AG09309 (cell line): ENCODE measurements at regions not wholly inside any gene's neighbourhood (a gene's known extent, or its start where the extent isn't known, plus 50 kb on each side); places are given as distances from the start of the nearest gene placed in this dataset.

Experiments
- DNase-seq: peaks from one replicate; pipeline ENCODE4 v3.0.0-alpha.2; 2010; ENCODE audit warnings: low read depth
- H3K4me3 ChIP-seq: 2 replicates; pipeline ENCODE4 v1.5.1; 2011; ENCODE audit warnings: mild to moderate bottlenecking, low read depth, low read length, moderate library complexity; ENCODE audit not compliant: control insufficient read depth
- CTCF ChIP-seq: IDR thresholded peaks from 2 replicates; pipeline ENCODE4 v1.5.1; 2011; ENCODE audit warnings: mild to moderate bottlenecking, low read depth, low read length, inconsistent platforms; ENCODE audit not compliant: insufficient read depth, control insufficient read depth; ENCODE audit errors: missing control alignments

DNA sequence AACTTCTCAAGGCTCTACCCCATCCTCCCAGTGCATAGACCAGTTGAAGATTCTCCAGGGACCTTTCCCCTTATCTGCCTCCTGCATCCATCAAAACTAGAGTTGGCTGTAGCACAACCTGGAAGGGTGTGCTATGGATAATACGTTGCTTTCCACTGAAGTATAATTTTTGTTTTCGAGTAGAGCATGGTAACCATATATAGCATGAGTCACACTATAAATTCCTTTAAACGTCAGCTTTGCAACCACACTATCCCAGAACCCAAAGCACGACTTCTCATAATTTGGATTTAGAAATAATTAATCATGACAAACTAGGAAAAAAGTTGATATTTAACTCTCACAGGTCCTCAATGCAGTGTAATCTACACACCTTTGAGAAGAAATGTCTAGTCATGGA lies 138.3 kb upstream of the NBEA start:
- no peak for TF ChIP-seq CTCF
- no peak overlapping the region for H3K4me3 ChIP-seq
- no peak for DNase-seq

DNA sequence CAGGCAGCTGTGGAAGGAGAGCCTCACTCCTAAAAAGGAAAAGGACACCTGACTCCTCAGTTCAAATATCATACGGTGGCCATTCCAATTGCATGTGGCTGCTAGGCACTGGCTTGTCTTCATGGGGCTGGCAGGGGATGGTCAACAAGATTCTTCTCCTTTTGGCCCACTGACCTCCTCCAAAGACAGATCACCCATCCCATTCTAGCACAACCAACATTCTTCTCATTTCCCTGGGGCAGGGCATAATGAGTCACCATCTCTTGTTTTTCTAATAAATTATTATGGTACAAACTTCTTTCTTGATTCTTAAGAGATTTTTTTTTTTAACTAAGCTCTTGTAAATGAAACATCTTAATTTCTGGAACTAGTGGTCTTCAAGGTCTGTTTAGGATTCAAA lies 136.7 kb upstream of the NBEA start:
- DNase-seq: no peak

DNA sequence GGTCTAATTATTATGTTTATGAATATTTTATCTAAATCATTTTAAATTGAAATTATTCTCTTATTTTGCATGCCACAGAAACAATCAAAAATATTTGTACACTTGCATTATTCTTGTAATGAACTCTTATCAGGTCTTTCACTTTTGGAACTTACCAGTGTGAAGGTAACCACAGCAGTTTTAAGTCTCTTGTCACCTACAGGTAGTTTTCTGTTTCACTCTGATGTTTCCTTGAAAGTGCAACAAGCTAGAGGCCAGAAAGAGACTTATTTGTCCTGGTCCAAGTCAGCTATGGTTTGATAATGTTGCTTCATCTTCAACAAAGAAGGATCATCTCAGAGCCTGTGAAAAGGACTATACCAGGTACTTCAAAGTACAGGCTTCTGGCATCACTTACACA lies 133.4 kb upstream of the NBEA start:
- no peak overlapping the region for H3K4me3 ChIP-seq
- no peak for TF ChIP-seq CTCF
- DNase-seq: no peak

More for the DNA sequence above, 136.7 kb upstream of the NBEA start:
- no peak overlapping the region for H3K4me3 ChIP-seq
- no peak for TF ChIP-seq CTCF

DNA sequence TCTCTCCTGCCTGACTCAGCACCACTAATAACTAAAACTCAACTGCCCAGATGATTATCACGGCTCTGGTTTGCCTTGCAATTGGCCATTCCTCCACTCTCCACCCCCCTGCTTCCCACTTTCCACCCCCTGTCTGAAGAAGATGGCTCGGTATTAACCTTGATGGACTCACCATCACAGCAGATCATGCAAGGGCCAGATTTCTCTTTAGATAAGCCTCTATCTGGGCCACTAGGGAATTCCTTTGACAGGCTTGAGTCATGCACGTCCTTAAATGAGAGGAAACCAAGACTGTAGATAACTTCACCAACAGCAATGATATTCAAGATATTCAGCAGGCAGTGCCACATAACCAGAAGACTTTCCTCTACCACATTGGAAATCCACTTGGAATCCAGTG lies 131.1 kb upstream of the NBEA start:
- no peak overlapping the region for H3K4me3 ChIP-seq
- TF ChIP-seq CTCF: no peak
- no peak for DNase-seq

DNA sequence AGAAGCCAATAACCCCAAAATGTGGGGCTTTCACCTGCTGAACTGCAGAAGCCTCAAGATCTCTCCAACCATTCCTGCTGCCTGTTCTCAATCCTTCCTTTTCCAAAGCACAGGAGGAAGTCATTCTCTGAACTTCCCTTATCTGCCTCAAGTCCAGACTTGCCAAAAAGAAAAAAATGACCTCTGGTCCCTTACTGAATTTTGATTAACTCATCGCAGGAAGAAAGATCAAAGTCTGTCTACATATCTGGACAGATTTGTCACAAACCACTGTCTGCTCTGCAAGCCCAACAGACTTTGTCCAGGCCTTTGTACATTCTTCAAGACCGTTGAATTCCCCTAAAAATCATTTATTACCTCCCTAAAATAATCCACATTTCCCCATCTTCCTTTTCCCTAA lies 126.5 kb upstream of the NBEA start:
- H3K4me3 ChIP-seq: no peak overlapping the region
- no peak for DNase-seq
- TF ChIP-seq CTCF: no peak

DNA sequence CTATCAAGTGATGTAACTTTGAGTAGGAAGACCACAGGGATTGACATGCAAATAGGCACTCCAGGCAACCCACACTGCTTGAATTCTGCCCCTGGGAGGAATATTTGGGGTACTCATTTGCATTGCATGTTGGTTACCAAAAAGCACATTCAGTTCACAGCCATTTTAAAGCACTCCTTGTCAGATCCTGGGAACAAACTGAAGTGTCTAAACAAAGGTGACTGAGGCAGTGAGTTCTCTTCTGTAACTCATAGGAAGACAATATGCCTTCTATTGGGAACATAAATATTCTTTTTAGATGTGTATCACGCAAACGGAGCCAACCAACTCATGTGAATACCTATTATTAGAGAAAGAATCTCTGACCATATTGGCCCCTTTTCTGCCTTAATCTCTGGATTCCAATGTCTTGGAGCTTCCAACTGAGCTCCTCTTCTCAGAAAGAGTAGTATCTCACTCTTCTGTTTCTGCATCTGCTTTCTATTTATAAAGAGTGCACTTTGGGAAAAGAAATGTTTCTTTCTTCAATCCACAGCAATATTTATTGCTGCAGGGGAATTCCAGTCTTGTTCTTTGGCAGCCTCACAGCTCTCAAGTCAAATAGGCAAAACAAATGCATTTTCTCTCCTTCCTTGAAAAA lies 125.7 kb upstream of the NBEA start:
- TF ChIP-seq CTCF: no peak

DNA sequence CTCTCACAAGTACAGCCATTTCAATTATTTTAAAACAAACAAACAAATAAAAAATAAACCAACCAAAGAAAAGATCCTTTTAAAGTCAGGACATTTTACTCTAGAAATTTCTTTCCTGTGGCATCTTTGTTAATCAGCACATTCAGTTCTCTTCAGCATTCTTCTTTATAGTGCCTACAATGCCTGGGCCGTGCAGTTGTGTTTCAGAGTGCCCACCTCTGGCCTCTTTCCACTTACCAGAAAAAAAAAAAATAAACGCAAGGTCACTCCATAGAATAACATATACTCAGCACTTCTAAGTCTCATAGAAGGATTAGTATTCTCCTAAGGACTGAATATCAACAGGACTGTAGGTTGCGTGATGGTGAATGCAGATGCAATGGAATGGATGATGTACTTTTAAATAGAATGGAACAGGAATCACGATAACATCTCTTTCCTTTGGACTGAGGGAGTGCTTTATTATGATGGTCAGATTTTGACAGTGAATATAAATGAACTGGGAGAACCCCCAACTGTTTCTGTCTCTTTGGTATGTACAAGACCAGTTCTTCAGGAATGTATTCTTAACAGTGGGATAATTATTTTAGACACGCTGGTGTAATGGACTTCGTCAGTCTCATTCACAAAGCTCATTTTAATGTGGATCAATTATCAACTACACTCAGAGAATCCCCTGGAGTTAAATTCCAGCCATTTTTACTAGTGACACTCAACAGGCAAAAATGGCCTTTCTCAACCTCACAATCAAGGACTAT lies 125.0 kb upstream of the NBEA start:
- no peak for TF ChIP-seq CTCF
- H3K4me3 ChIP-seq: no peak overlapping the region
- DNase-seq: no peak

More for the DNA sequence above, 125.7 kb upstream of the NBEA start:
- peak; percentile 4 for DNase-seq
- no peak overlapping the region for H3K4me3 ChIP-seq
